Progenitor cell of endocrine pancreas (in vitro differentiated cells): ENCODE measurements at regions not wholly inside any gene's neighbourhood (a gene's known extent, or its start where the extent isn't known, plus 50 kb on each side); places are given as distances from the start of the nearest gene placed in this dataset.
"Not testable (repeated sequence)": the region's sequence is repeated elsewhere in the genome, so short reads cannot be mapped to it uniquely, and the experiment has no call there.

Source experiments
- DNase-seq: peaks from one replicate; pipeline ENCODE4 v3.0.0; 2021; ENCODE audit warnings: low spot score; ENCODE audit not compliant: unreplicated experiment
- H3K27ac Mint-ChIP-seq: 2 replicates; pipeline ENCODE4 v1.8.0; 2021; ENCODE audit warnings: mild to moderate bottlenecking, moderate library complexity, mixed read lengths
- H3K27me3 Mint-ChIP-seq: 2 replicates; pipeline ENCODE4 v1.8.0; 2021; ENCODE audit warnings: mixed read lengths
- H3K36me3 Mint-ChIP-seq: 2 replicates; pipeline ENCODE4 v1.8.0; 2022; ENCODE audit warnings: mixed read lengths; ENCODE audit not compliant: insufficient read depth
- H3K4me1 Mint-ChIP-seq: 2 replicates; pipeline ENCODE4 v1.8.0; 2021; ENCODE audit warnings: low read depth, mixed read lengths
- H3K4me3 Mint-ChIP-seq: 2 replicates; pipeline ENCODE4 v1.8.0; 2021; ENCODE audit warnings: low read depth, mild to moderate bottlenecking, moderate library complexity, mixed read lengths
- H3K9me3 Mint-ChIP-seq: 2 replicates; pipeline ENCODE4 v1.8.0; 2021; ENCODE audit warnings: low read depth, mixed read lengths
- CTCF ChIP-seq: fragments of 200-600 bp; sonication (generic); IDR thresholded peaks from one replicate; pipeline ENCODE4 v1.5.0; 2021; ENCODE audit warnings: antibody characterized with exemption, mild to moderate bottlenecking; ENCODE audit not compliant: unreplicated experiment

- H3K4me1 Mint-ChIP-seq: no peaks in the 10 kb centered on the region
- no peak overlapping the region for H3K27ac Mint-ChIP-seq
- H3K4me3 Mint-ChIP-seq: no peak overlapping the region
- no peak for TF ChIP-seq CTCF
- no peak for DNase-seq
- no peaks in the 10 kb centered on the region for H3K27me3 Mint-ChIP-seq
- peaks cover 13% of the 10 kb centered on the region for H3K9me3 Mint-ChIP-seq
- no peaks in the 10 kb centered on the region for H3K36me3 Mint-ChIP-seq
Observed at GRCh38 chr21:18832950-18833349, 429.4 kb upstream of the TMPRSS15 start.

DNA sequence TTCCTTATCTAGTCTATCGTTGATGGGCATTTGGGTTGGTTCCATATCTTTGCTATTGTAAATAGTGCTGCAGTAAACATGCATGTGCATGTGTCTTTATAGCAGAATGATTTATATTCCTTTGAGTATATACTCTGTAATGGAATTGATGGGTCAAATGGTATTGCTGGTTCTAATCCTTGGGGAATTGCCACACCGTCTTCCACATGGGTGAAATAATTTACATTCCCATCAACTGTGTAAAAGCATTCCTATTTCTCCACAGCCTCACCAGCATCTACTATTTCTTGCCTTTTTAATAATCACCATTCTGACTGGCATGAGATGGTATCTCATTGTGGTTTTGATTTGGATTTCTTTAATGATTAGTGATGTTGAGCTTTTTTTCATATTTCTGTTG, 430.5 kb upstream of the TMPRSS15 start:
- not testable (repeated sequence) for H3K27me3 Mint-ChIP-seq, H3K36me3 Mint-ChIP-seq, H3K4me3 Mint-ChIP-seq, H3K27ac Mint-ChIP-seq, DNase-seq, H3K4me1 Mint-ChIP-seq
- peaks cover 23% of the 10 kb centered on the region for H3K9me3 Mint-ChIP-seq

DNA sequence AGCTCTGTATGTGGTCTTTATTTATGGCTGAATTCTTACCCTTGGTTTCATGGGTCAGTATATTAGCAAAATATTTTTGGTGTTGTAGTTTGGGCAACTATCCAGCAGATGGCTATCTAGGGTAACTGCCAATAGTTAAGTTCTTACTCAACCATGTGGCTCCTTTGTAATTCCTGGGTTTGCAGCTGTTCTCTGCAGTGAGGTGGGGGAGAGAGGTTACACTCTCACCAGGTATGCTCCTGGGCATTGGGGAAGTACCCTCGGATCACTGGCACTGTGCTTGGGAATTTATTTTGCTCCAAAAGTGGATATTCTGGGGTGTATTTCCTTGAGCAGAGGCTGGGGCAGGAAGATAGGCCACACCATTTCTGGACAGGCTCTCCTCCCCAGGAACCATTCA, 436.7 kb upstream of the TMPRSS15 start:
- H3K27ac Mint-ChIP-seq: no peak overlapping the region
- H3K27me3 Mint-ChIP-seq: no peaks in the 10 kb centered on the region
- H3K36me3 Mint-ChIP-seq: no peaks in the 10 kb centered on the region
- H3K9me3 Mint-ChIP-seq: peaks cover 31% of the 10 kb centered on the region
- H3K4me1 Mint-ChIP-seq: no peaks in the 10 kb centered on the region
- H3K4me3 Mint-ChIP-seq: no peak overlapping the region
- peak; percentile 24 for TF ChIP-seq CTCF
- no peak for DNase-seq

- H3K36me3 Mint-ChIP-seq, H3K4me1 Mint-ChIP-seq, H3K27ac Mint-ChIP-seq, DNase-seq, H3K27me3 Mint-ChIP-seq, H3K9me3 Mint-ChIP-seq, H3K4me3 Mint-ChIP-seq: not testable (repeated sequence)
Observed at GRCh38 chr21:18857606-18858005, 454.0 kb upstream of the TMPRSS15 start.

- Mint-ChIP-seq H3K36me3 (no peaks in the 10 kb centered on the region), H3K9me3 (peaks cover 2% of the 10 kb centered on the region), H3K27me3 (no peaks in the 10 kb centered on the region), H3K4me3 (no peak overlapping the region), H3K4me1 (no peaks in the 10 kb centered on the region), H3K27ac (no peak overlapping the region)
- DNase-seq: no peak
- TF ChIP-seq CTCF: no peak
Observed at GRCh38 chr21:18869104-18869503, 465.5 kb upstream of the TMPRSS15 start.

GRCh38 chr21:18877917-18878316, 474.3 kb upstream of the TMPRSS15 start:
- Mint-ChIP-seq H3K9me3 (peaks cover 16% of the 10 kb centered on the region), H3K36me3 (peaks cover 2% of the 10 kb centered on the region), H3K4me3 (no peak overlapping the region), H3K27ac (no peak overlapping the region), H3K4me1 (no peaks in the 10 kb centered on the region), H3K27me3 (no peaks in the 10 kb centered on the region)
- no peak for DNase-seq
- no peak for TF ChIP-seq CTCF
